Activated CD4-positive, CD25-positive, alpha-beta regulatory T cell treated with anti-CD3 and anti-CD28 coated beads, Interleukin-2, amount 50 U/mL, for 16 hours (primary cell): ENCODE measurements at regions not wholly inside any gene's neighbourhood (a gene's known extent, or its start where the extent isn't known, plus 50 kb on each side); places are given as distances from the start of the nearest gene placed in this dataset.

Source experiments
- DNase-seq: peaks from one replicate; pipeline ENCODE4 v3.0.0-alpha.2; 2020; ENCODE audit warnings: low read depth, low spot score

GRCh38 chr6:164037171-164037870 is 622.8 kb downstream of the QKI start:
- DNase-seq = no peak

DNA sequence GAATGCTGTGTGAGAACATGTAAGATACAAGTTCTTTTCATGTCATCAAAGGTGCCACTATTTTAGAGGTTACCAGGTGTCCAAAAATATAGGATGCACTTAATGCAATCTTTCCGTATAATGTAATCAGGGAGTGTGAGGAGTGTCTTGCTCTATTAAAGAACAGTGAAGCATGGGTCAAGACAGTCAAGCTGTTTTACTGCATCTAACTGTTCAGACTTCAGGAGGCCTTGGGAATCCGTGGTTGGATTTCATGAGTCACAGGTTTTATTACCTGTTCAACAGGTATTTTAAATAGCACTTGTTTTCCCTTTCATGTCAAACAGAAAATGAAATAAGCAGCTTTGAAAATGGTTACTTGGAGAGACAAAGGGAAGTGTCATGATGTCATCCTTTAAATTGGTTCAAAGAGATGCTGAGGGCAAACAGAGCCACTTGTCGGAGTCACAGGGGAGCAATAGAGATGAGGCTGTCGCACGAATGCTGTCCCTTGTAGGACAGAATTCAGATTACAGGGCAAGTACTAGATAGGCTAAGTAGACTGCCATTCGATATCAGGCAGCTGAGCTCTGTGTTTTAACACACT is 621.5 kb downstream of the QKI start:
- DNase-seq = no peak

- DNase-seq = no peak
Observed at GRCh38 chr6:164034602-164035140, 620.2 kb downstream of the QKI start.

- no peak for DNase-seq
Observed at GRCh38 chr6:164025180-164025579, 610.7 kb downstream of the QKI start.

DNA sequence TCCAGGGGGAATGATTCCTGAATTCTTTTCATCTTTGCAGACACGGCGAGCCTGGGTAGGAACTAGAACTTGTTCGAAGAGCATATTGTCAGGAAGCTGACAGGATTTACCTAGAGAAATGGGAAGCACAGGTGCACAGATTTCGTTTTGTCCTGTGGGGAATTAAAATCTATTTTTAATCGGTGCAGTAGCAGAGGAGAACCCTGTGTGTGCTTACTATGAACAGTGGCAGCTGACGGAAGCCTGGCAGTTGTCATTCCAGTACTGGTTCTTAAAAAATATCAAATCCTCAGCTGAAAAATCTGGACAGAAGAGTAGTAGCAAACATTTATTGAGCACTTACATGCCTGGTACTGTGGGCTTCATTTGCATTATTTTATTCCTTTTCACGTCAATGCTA is 609.0 kb downstream of the QKI start:
- no peak for DNase-seq

GRCh38 chr6:164022632-164023031 is 608.1 kb downstream of the QKI start:
- no peak for DNase-seq

DNA sequence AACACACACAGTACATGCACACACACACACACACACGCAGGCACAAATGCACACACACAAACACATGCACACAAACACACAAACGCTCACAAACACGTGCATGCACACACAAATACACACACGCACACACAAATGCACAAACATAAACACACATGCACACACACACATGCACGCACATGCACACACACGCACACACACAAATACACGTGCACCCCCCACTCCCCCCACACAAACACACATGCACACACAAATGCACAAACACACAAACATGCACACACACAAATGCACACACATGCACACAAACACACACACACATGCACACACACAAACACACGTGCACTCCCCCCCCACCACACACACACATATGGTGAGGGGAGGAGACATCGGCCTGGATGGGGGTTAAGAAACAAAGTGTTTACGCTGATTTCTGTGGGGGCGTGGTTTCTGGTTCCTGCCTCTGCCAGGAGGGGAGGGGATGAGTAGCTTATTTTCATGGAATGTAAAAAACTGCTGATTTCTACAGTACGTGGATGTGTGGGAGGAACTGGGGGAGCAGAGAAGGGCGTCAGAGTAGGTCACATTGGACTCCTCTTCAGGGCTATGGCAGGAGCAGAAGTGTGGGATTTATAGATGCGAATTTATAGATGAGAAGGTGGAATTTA is 607.2 kb downstream of the QKI start:
- no peak for DNase-seq

DNA sequence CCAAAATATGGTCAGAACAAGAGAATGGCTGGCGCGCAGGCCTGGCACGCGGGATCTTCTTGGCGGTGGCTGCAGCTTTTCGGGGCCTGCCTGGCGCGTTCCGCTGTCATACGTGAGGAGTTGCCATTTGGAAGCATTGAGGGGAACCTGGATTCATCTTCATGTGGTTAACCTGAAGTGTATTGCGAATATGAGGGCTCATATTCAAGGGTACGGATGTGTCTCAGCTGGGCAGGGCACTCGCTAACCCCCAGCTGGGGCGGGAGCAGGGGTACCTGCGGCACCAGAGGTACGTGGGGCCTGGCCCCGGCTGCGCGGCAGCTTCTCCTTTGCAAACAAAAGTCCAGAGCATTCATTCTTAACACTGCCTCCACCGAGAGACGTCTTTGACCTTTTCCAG is 605.6 kb downstream of the QKI start:
- DNase-seq = no peak

- DNase-seq = no peak
Observed at GRCh38 chr6:164018133-164018532, 603.6 kb downstream of the QKI start.

- DNase-seq = no peak
Observed at GRCh38 chr6:164016056-164016455, 601.5 kb downstream of the QKI start.

GRCh38 chr6:164015088-164015484 is 600.6 kb downstream of the QKI start:
- no peak for DNase-seq

DNA sequence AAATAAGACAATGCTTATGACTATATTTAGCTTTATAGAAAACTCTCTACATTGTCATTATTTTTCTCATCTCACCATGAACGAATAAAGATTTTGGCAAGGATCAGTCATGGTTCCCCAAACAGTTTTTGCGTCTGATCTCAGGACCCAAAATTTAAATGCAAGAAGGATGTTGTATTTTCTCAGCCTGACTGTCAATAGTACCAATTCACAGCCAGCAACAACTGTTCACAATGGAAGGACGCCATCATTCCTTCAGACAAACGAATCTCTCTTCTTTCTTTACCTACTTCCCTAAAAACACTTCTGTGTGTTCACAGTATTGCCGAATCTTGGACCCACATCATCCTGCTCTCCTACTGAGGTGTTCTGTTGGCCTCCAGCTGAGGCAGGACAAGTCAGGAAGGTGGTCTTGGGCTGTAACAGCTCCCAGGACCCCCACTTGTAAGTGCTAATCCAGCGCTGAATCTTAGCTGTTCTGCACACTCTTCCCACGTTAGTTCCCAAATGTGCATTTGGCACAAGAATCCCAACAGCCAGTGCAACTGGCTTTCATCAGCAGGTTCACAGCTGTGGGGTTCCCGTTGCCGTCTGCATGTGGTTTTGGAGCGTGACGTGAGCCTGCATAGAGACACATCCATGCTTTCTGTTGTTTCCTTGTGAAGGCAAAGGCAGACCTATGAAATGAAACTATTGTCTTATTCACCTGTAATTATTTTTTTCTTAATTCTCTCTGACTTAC is 600.0 kb downstream of the QKI start:
- DNase-seq = no peak

GRCh38 chr6:164013480-164014208 is 599.1 kb downstream of the QKI start:
- DNase-seq = no peak

DNA sequence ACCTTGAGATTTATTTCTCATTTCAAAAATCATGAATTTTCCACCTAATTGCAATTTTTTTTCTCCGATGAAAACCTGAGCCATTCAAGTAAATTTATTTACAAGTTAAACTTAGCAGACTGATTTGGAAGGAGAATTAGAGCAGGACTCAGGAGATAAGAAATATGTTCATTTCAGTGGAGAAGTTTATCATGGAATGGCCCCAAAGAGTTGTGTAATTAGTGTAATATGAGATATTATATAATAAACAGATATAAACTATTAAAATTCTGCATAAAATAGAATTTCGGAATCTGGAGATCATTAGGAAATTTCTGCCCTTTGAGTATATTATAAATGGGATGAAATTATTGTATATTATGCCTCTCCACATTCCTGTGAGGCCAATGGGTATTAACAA is 596.8 kb downstream of the QKI start:
- no peak for DNase-seq

DNA sequence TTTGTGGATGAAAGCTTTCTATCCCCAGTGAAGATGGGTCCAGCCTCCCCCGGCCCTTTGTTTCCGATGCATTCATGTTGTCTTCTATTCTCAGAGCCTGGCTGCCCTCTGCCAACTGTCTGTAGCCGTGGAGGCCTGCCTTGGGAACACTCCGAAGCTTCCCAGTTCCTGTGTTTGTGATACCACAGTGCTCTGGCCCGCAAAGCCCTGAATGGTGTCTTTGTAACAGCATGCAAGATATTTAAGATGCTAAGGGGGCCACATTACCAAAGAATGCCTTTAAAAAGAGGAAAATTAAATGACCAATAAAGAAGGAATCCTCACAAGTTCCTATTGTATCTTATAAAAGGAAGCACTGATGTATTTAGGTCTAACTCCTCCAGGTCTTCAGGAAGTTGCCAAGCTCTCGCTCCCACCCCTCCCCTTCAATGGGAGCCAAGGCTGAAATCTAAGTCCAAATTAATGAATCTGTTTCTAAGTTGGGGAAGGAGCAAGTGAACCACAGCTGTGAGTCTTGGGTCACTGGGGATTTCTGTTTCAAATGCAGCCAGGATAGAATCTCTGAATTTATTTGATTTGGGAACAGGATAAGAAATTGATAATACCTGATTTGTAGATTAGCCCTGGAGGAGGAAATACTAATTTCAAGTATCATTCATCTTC is 596.1 kb downstream of the QKI start:
- DNase-seq = no peak

DNA sequence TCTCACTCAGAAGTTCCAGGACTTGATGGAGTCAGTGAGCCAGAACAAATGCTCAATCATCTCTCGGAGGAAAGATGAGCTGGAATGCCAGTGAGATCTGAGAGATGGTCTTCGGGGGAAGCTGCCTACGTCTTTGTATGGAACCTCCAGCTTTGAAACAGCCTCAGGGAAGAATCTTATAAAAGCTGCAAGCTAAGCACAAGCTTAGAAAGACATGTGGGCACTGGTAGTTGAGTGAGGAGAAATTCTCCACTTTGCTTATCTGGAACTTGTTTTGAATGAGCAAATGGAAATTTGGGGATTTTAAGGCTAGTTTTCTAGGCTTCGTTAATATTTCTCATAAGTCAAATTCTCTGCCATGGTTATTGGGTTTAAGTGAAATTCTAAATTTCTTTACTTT is 594.4 kb downstream of the QKI start:
- DNase-seq = no peak

GRCh38 chr6:164007881-164008280 is 593.4 kb downstream of the QKI start:
- no peak for DNase-seq

GRCh38 chr6:164006459-164006858 is 591.9 kb downstream of the QKI start:
- no peak for DNase-seq

GRCh38 chr6:164005004-164005711 is 590.6 kb downstream of the QKI start:
- no peak for DNase-seq

DNA sequence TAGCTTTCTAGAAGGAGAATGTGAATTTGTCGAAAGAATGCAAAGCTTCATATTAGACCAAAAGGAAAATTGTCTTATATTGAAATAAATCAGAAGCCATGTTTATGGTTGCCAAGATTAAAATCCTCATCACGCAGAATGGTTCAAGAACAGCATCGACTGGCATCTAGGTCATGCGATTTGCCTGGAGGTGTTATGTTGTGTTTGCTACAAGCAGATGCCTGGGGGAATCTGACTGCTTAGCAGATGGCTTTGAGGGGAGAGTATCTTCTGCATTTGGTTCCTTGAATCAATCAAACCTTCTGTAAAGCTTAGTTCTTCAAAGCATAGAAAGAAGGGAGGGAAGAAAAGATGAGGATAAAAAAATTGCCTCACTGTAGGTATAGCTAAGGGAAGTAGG is 585.8 kb downstream of the QKI start:
- DNase-seq = no peak
